ENCODE measurements at regions not wholly inside any gene's neighbourhood (a gene's known extent, or its start where the extent isn't known, plus 50 kb on each side); places are given as distances from the start of the nearest gene placed in this dataset.

- TF ChIP-seq CTCF (IDR thresholded peaks at IDR 0.05; ENCODE audit: control insufficient read depth, insufficient read depth, low read depth, low read length, missing control alignments) = no peak
- no peak overlapping the region for H3K4me3 ChIP-seq (ENCODE audit: control insufficient read depth, low read depth, low read length)
- no peak for DNase-seq (ENCODE audit: low read depth)
Observed at GRCh38 chr15:39156646-39157250, 424.1 kb upstream of the THBS1 start.

- no peak for DNase-seq (ENCODE audit: low read depth)
- no peak for TF ChIP-seq CTCF (IDR thresholded peaks at IDR 0.05; ENCODE audit: control insufficient read depth, insufficient read depth, low read depth, low read length, missing control alignments)
- no peak overlapping the region for H3K4me3 ChIP-seq (ENCODE audit: control insufficient read depth, low read depth, low read length)
Observed at GRCh38 chr15:39157882-39158281, 423.0 kb upstream of the THBS1 start.

- DNase-seq (ENCODE audit: low read depth) = no peak
- no peak for TF ChIP-seq CTCF (IDR thresholded peaks at IDR 0.05; ENCODE audit: control insufficient read depth, insufficient read depth, low read depth, low read length, missing control alignments)
- H3K4me3 ChIP-seq (ENCODE audit: control insufficient read depth, low read depth, low read length) = no peak overlapping the region
Observed at GRCh38 chr15:39159833-39160232, 421.0 kb upstream of the THBS1 start.

- no peak overlapping the region for H3K4me3 ChIP-seq (ENCODE audit: control insufficient read depth, low read depth, low read length)
- DNase-seq (ENCODE audit: low read depth) = no peak
- TF ChIP-seq CTCF (IDR thresholded peaks at IDR 0.05; ENCODE audit: control insufficient read depth, insufficient read depth, low read depth, low read length, missing control alignments) = no peak
Observed at GRCh38 chr15:39161096-39161495, 419.8 kb upstream of the THBS1 start.

- H3K4me3 ChIP-seq (ENCODE audit: control insufficient read depth, low read depth, low read length) = no peak overlapping the region
- no peak for TF ChIP-seq CTCF (IDR thresholded peaks at IDR 0.05; ENCODE audit: control insufficient read depth, insufficient read depth, low read depth, low read length, missing control alignments)
- DNase-seq (ENCODE audit: low read depth) = no peak
Observed at GRCh38 chr15:39165020-39165706, 415.7 kb upstream of the THBS1 start.

- no peak overlapping the region for H3K4me3 ChIP-seq (ENCODE audit: control insufficient read depth, low read depth, low read length)
- no peak for TF ChIP-seq CTCF (IDR thresholded peaks at IDR 0.05; ENCODE audit: control insufficient read depth, insufficient read depth, low read depth, low read length, missing control alignments)
- no peak for DNase-seq (ENCODE audit: low read depth)
Observed at GRCh38 chr15:39167164-39168058, 413.5 kb upstream of the THBS1 start.

Measured in AG09309 (cell line).